GM21423 (cell line): ENCODE measurements at regions not wholly inside any gene's neighbourhood (a gene's known extent, or its start where the extent isn't known, plus 50 kb on each side); places are given as distances from the start of the nearest gene placed in this dataset.

ENCODE experiments used
- ATAC-seq: cut with Tn5 transposase; IDR thresholded peaks from one replicate; pipeline ENCODE4 v1.9.1; 2021; ENCODE audit warnings: mild to moderate bottlenecking, moderate library complexity; ENCODE audit not compliant: unreplicated experiment

GRCh38 chr20:40806929-40807820 is 118.1 kb upstream of the MAFB start:
- no peak for ATAC-seq

GRCh38 chr20:40807821-40808170 is 118.8 kb upstream of the MAFB start:
- no peak for ATAC-seq

GRCh38 chr20:40808936-40809335 is 119.9 kb upstream of the MAFB start:
- no peak for ATAC-seq

- no peak for ATAC-seq
Measured at GRCh38 chr20:40809361-40809760, 120.3 kb upstream of the MAFB start.

- ATAC-seq, result no peak
Measured at GRCh38 chr20:40810332-40811000, 121.4 kb upstream of the MAFB start.

- ATAC-seq, result no peak
Measured at GRCh38 chr20:40811004-40811403, 122.0 kb upstream of the MAFB start.

GRCh38 chr20:40811660-40812414 is 122.8 kb upstream of the MAFB start:
- ATAC-seq, result no peak

GRCh38 chr20:40812415-40812925 is 123.4 kb upstream of the MAFB start:
- no peak for ATAC-seq

- ATAC-seq, result no peak
Measured at GRCh38 chr20:40813029-40813431, 124.0 kb upstream of the MAFB start.

- no peak for ATAC-seq
Measured at GRCh38 chr20:40813708-40814630, 124.9 kb upstream of the MAFB start.

GRCh38 chr20:40814631-40814960 is 125.6 kb upstream of the MAFB start:
- ATAC-seq, result no peak

- no peak for ATAC-seq
Measured at GRCh38 chr20:40815156-40816038, 126.4 kb upstream of the MAFB start.

- no peak for ATAC-seq
Measured at GRCh38 chr20:40816039-40816352, 127.0 kb upstream of the MAFB start.

- ATAC-seq, result no peak
Measured at GRCh38 chr20:40821429-40821828, 132.4 kb upstream of the MAFB start.

- no peak for ATAC-seq
Measured at GRCh38 chr20:40826699-40827098, 137.7 kb upstream of the MAFB start.

- ATAC-seq, result no peak
Measured at GRCh38 chr20:40835321-40835720, 146.3 kb upstream of the MAFB start.

GRCh38 chr20:40838509-40838908 is 149.5 kb upstream of the MAFB start:
- no peak for ATAC-seq

- ATAC-seq, result no peak
Measured at GRCh38 chr20:40843251-40843650, 154.2 kb upstream of the MAFB start.

- ATAC-seq, result no peak
Measured at GRCh38 chr20:40844332-40844731, 155.3 kb upstream of the MAFB start.

GRCh38 chr20:40848096-40848495 is 159.1 kb upstream of the MAFB start:
- ATAC-seq, result no peak
